Activated CD4-positive, alpha-beta T cell treated with anti-CD3 and anti-CD28 coated beads for 4 hours (primary cell): ENCODE measurements at regions not wholly inside any gene's neighbourhood (a gene's known extent, or its start where the extent isn't known, plus 50 kb on each side); places are given as distances from the start of the nearest gene placed in this dataset.
"Not testable (repeated sequence)": the region's sequence is repeated elsewhere in the genome, so short reads cannot be mapped to it uniquely, and the experiment has no call there.

Experiments used
- DNase-seq, 2 donors: peaks; one replicate each; pipeline ENCODE4 v3.0.0-alpha.2; 2020

GRCh38 chr4:121616449-121616848, 80.3 kb downstream of the ANXA5 start:
- DNase-seq, result not testable (repeated sequence)

DNA sequence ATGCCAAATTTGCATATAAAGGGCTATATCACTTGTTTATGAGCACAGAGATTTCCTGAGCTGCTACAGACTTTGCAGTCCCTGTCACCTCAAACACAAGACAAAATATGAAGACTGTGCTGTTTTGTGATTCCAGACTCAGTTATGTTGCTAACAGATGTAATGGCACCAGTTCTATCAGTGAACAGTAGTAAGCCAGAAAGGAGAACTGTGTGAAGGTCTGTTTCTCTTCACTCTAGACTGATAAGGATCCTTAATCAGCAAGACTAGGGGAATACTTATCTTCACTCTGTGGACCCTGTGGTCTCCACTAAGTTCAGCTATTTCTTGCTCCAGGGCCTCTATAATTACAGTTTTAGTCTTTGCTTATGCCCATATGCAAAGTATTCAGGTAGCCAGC, 82.7 kb downstream of the ANXA5 start:
- no peak for DNase-seq

DNA sequence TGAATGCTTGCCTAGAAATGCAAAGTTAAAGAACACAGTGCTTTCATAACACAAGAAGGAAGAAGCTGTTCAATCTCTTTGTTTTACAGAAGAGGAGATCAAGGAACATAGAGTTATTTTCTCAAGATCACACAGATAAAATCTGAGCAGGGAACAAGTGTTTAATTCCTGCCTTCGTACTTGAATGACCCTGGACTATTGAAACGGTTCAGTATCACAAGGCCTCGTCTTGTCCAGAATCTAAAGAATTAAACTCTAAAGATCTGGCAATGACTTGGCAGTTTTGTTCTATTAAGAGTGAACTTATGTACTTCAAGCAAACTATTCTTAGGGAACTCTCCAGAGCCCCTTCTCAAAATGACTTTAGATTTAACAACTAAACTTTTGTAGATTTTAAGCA, 97.7 kb downstream of the ANXA5 start:
- DNase-seq, result no peak

GRCh38 chr4:121597346-121597934, 99.3 kb downstream of the ANXA5 start:
- DNase-seq, result no peak

- no peak for DNase-seq
Measured at GRCh38 chr4:121594796-121595526, 101.8 kb downstream of the ANXA5 start.

GRCh38 chr4:121593760-121594159, 103.0 kb downstream of the ANXA5 start:
- DNase-seq, result no peak

DNA sequence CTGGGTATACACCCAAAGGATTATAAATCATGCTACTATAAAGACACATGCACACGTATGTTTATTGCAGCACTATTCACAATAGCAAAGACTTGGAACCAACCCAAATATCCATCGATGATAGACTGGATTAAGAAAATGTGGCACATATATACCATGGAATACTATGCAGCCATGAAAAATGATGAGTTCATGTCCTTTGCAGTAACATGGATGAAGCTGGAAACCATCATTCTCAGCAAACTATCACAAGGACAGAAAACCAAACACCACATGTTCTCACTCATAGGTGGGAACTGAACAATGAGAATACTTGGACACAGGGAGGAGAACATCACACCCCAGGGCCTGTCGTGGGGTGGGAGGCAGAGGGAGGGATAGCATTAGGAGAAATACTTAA, 104.5 kb downstream of the ANXA5 start:
- DNase-seq, result not testable (repeated sequence)

- no peak for DNase-seq
Measured at GRCh38 chr4:121584836-121585235, 111.9 kb downstream of the ANXA5 start.

DNA sequence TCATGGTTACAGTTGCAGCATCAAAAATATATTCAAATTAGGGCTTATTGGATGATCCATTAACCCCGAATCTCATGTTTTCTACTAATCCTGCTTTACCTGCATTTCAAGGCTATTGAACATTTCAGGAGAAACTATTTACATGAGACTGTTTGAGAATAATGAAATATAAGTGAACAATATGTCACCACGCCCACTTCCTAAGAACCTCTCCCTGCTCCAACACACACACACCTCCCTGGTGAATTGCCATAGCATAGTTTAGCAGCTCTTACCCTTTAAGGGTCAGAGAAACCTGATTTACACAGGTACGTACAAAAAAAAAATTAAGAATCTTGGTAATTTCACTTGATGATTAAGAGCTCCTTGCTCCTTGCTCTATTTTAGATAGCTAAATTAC, 113.4 kb downstream of the ANXA5 start:
- DNase-seq, result no peak

DNA sequence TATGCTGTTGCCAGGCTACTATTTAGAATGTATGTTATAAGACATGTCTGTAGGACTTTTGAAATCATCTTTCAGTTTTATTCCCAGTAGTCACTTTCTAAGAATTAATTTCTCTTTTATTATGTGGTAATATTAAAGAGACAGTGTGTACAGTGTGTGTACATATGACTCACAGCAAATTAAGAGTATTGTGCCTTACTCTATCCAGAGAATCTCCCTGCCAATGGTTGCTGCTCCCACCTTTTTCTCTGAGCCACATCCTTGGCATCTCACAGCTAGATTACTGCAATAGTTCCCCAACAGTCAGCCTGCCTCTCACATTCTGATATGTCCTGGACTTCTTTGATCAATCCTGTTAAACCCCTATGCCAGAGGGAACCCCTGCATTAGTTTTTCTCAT, 114.5 kb downstream of the ANXA5 start:
- DNase-seq, result no peak

DNA sequence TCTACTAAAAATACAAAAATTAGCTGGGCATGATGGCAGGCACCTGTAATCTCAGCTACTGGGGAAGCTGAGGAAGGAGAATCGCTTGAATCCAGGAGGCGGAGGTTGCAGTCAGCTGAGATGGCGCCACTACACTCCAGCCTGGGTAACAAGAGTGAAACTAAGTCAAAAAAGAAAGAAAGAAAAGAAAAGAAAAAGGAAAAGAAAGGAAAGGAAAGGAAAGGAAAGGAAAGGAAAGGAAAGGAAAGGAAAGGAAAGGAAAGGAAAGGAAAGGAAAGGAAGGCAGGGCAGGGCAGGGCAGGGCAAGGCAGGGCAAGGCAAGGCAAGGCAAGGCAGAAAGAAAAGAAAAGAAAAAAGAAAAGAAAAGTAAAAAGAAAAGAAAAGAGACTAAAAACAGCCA, 121.4 kb downstream of the ANXA5 start:
- not testable (repeated sequence) for DNase-seq

GRCh38 chr4:121574618-121575017, 122.2 kb downstream of the ANXA5 start:
- no peak for DNase-seq

- DNase-seq, result no peak
Measured at GRCh38 chr4:121567748-121568147, 129.0 kb downstream of the ANXA5 start.

DNA sequence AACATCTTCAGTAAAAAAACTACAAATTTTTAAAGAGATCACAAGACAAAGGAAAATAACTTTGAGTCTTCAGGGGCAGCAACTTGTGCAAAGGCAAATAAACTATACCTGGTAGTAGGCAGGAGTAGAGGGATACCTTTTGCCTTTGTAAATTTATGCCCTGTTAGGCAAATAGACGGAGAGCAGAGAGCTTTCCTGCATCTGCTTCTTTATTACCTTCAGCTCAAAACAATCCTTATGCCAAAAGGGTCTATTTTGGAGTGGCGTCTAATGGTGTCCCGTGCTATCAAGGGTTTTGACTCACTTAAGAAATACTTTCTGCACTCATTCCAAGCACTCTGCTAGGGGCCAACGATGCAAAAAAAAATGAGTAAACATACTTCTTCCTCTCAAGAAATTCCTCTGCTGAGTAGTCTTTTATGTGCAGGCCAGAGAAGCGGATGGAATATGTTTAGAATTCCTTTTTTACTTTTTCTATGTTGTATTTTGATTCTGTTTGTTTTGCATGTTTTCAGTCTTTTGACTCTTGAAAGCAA, 131.9 kb downstream of the ANXA5 start:
- DNase-seq, result no peak

DNA sequence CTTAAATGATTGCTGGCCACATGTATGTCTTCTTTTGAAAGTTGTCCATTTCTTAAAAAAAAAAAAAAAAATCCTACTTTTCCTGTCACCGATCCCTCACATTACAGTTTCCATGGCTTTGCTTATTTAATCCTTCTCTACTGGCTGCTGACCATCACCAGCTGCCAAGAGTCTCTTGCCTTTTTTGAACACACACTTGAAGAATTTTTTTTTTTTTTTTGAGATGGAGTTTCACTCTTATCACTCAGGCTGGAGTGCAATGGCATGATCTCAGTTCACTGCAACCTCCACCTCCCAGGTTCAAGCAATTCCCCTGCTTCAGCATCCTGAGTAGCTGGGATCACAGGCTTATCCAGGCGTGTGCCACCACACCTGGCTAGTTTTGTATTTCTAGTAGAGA, 134.0 kb downstream of the ANXA5 start:
- DNase-seq, result no peak

DNA sequence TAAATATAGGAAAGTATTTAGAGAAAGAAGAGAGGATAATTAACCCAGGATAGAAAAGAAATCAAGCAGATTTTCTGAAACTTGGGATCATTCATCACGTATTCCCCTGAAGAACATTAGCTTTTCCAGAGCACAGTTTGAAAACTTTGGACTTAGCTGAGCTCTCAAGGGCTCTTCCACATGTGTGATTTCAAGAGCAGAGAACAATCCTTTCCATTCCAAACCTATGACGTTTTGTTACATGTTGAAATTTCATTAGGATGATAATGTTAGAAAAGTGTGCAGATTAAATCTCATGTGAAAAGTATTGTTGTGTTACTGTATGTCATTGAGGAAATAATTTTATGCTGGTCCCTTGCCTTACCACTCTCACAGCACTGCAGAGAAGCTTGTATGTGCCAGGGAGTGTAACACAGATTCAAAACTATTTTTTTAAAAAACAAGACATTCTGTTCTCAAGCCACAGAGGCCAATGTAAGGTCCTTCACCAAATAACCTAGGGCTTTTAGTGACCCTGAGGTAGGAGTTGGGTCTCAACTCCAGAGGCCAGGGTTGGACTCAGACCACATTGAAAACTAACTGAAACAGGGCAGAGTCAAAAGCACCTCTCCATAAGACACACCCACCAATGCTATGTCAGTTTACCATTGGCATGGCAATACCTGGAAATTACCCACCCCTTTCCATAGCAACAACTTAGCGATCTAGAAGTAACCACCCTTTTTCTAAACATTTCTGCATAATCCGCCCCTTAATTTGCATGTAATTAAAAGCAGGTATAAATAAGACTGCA, 141.3 kb downstream of the ANXA5 start:
- DNase-seq, result no peak

DNA sequence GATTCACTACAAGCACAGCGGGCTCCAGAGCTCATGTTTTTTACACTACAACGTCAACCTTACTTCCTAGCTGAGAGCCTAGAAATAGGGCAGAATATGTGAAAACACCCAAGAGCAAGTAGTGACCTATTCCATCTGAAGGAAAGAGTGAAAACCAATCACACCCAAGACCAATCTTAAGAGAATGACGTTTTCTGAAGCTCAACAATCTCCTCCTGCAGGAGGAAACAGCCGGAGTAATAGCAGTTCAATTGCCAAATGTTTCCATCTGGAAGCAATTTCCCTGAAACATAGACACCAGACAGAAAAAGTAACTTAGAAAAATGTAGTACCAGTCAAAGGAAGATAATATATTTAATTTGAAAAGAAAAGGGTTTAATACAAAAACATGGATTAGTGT, 142.4 kb downstream of the ANXA5 start:
- no peak for DNase-seq

DNA sequence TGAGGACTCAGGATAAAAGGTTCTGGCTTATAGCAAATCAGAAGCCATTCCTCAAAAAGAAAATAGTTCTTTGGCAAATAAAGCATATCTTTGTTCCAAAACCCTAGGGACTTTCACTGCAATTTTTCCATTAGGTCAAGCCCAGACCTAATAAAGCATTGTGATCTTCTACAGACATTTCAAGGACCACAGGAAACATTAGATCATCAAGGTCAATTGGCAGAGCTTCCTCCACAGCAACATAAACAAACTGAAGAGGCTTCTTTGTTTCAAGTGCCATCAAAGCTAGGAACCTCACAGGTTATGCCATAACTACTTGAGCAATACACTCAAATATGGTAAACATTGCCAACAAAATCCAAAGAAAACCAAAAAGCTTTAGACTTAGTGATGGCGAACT, 144.9 kb downstream of the ANXA5 start:
- DNase-seq, result no peak

DNA sequence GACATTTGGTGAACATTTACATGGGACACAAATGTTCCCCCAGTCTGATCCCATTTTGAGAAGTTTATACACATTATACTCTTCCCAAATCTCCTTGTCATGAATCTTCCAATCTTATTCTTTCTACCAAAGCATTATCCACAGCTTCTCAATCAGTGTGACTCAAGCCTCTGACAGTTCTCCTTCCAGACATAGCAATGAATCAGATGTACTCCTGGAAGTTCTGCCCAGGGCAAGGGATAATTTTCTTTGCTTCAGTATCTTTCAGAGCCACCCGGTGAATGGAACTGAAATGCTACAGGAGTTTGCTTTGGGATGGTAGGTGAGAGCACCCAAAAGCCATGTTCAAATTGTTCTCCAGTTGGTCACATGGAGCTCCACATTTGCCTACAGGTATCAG, 145.5 kb downstream of the ANXA5 start:
- DNase-seq, result no peak

GRCh38 chr4:121541696-121542095, 155.1 kb downstream of the ANXA5 start:
- no peak for DNase-seq

DNA sequence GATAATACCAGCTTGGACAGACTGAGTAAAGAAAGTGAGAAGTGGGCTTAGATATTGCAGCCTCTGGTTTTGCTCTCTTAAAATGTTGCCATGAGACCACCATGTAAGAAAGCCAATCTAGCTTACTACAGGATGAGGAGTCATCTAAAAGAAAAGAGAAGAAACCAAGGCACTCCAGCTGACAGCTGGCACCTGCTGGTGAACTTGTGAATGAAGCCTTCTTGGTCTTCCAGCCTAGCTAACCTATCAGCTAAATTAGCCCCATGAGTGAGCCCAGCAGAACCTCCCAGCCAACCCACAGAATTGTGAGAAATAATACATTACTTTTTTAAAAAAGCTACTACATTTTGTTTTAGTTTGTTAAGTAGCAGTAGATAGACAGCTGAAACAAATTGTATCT, 154.5 kb upstream of the QRFPR start:
- no peak for DNase-seq

DNA sequence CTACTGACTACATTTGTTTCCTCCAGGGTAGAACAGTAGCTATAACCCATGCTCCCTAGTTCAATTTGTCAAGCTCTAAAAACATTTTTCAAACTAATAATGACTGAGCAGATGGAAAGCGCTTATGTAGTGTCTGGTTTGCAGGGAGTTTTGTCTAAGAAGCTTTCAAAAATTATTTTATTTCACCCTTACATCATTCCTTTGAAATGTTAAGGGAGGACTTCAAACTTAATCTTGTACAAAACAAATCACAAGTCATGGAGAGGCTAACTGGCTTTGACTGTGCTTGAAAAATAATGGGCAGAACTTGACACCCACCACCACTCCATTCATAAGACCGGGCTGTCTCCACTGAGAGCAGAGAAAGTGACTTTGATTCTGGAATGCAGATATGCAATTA, 153.4 kb upstream of the QRFPR start:
- DNase-seq, result no peak

DNA sequence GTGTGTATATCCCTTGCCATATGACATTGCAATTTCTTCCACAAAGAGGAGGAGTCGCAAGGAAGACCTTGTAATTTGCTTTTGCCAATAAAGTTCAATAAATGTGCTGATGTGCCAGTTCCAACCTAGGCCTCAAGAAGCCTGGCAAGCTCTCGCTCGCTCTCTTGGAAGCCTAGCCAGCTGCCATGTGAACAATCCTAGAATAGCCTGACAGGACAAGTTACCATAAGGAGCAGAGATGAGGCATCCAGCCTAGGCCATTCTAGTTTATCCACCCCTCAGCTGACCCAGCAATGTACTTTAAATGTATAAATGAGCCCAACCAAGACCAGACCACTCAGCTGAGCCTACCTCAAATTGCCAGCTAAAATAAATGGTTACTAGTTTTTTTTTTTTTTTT, 145.7 kb upstream of the QRFPR start:
- DNase-seq, result no peak
